Activated B cell treated with CpG ODN at 0.5 μM for 24 hours (primary cell): ENCODE measurements at regions not wholly inside any gene's neighbourhood (a gene's known extent, or its start where the extent isn't known, plus 50 kb on each side); places are given as distances from the start of the nearest gene placed in this dataset.

ENCODE experiments used
- ATAC-seq: fragments of 200-7000 bp; cut with Tn5 transposase; one replicate; pipeline ENCODE4 v1.10.0; 2021; ENCODE audit warnings: low read depth, mild to moderate bottlenecking, moderate library complexity
- CTCF ChIA-PET: fragments of 350-600 bp; sonication (Branson Sonifier 250); formaldehyde crosslinking; loops from one replicate; lab custom pipeline; 2021; ENCODE audit warnings: antibody characterized with exemption; lab: Charles Lee
- POLR2A ChIA-PET: fragments of 350-600 bp; sonication (Branson Sonifier 250); formaldehyde crosslinking; loops from one replicate; lab custom pipeline; 2021; ENCODE audit warnings: antibody characterized with exemption; lab: Charles Lee
- DNase-seq: peaks from one replicate; pipeline ENCODE4 v3.0.0; 2022
- H3K27ac Mint-ChIP-seq: one replicate; pipeline ENCODE4 v1.8.0; 2020; ENCODE audit warnings: mixed read lengths
- H3K27me3 Mint-ChIP-seq: one replicate; pipeline ENCODE4 v1.8.0; 2021; ENCODE audit warnings: mixed read lengths
- H3K36me3 Mint-ChIP-seq: one replicate; pipeline ENCODE4 v1.8.0; 2021; ENCODE audit warnings: low read depth, mixed read lengths
- H3K4me1 Mint-ChIP-seq: one replicate; pipeline ENCODE4 v1.8.0; 2021; ENCODE audit warnings: mixed read lengths
- H3K4me3 Mint-ChIP-seq: one replicate; pipeline ENCODE4 v1.8.0; 2020; ENCODE audit warnings: mild to moderate bottlenecking, mixed read lengths
- H3K9me3 Mint-ChIP-seq: one replicate; pipeline ENCODE4 v1.8.0; 2020; ENCODE audit warnings: mixed read lengths
- intact Hi-C: fragments of 100-400 bp; cut with micrococcal nuclease; formaldehyde crosslinking; loops from one replicate; pipeline ENCODE4 v1.15.1; 2024
- TF ChIP-seq, protein P1 (sequence below): fragments of 200-600 bp; IDR thresholded peaks from one replicate; pipeline ENCODE4 v1.8.0; 2022; ENCODE audit warnings: antibody characterized with exemption, mild to moderate bottlenecking

DNA sequence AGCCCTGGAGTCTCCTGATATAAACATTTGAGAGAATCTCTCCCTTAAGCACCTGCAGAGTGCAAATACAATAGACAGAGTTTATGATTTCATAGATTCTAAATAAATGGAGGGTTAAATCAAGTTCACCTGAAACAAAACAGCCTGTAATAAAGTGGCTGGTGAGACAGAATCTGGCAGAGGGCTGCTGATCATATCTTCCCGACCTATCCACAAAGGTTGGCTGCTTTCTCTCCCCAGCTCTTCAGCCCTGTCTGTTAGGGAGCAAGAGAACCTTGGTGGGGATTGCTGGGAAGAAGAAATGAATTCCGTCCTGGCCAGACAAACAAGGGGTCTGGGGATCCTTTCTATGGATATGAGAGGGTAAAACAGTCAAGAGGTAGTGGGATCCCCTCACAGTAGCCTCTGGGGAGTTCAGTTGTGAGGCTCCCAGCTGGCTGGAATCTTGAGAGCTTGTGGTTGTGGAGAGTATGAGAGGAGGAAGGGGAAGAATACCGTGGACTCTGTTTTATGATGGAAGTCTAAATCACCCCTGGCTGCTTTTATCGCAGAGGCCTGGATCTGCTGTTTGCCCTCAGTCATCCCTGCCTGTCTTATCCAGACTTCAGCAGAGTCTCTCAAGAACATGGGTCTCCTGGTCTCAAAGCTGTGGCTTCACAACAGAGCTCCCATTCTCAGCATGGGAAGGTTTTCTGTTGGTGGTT lies 451.3 kb downstream of the NTRK3 start:
- Mint-ChIP-seq H3K4me3 (no peak overlapping the region), H3K27ac (no peak overlapping the region), H3K27me3 (no peaks in the 10 kb centered on the region), H3K4me1 (no peaks in the 10 kb centered on the region), H3K9me3 (peaks cover 9% of the 10 kb centered on the region), H3K36me3 (no peaks in the 10 kb centered on the region)
- no peak for ATAC-seq
- ChIA-PET POLR2A (no interaction called here), CTCF (no interaction called here)
- DNase-seq, result no peak
- intact Hi-C loops, result no loop called here
- TF ChIP-seq, protein P1, sequence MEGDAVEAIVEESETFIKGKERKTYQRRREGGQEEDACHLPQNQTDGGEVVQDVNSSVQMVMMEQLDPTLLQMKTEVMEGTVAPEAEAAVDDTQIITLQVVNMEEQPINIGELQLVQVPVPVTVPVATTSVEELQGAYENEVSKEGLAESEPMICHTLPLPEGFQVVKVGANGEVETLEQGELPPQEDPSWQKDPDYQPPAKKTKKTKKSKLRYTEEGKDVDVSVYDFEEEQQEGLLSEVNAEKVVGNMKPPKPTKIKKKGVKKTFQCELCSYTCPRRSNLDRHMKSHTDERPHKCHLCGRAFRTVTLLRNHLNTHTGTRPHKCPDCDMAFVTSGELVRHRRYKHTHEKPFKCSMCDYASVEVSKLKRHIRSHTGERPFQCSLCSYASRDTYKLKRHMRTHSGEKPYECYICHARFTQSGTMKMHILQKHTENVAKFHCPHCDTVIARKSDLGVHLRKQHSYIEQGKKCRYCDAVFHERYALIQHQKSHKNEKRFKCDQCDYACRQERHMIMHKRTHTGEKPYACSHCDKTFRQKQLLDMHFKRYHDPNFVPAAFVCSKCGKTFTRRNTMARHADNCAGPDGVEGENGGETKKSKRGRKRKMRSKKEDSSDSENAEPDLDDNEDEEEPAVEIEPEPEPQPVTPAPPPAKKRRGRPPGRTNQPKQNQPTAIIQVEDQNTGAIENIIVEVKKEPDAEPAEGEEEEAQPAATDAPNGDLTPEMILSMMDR, result no peak

DNA sequence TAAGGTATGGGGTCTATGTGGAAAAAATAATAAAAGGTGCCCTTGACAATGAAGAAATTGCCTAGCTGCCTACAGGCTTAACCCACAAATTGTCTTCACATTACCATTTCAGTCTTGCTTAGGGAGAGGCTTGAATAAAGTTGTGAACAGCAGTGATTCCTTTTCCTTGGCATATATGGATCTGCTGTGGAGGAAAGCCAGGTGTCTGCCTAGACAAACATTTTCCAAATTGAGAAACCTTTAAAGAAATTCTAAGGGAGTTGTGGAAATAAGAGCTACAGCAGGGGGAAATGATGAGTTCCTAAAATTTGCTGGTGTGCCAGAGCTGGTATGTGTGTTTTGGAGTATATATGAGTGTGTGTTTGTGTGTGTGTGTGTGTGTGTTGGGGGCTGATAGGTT lies 452.1 kb downstream of the NTRK3 start:
- POLR2A ChIA-PET, result no interaction called here
- H3K4me1 Mint-ChIP-seq, result no peaks in the 10 kb centered on the region
- CTCF ChIA-PET, result no interaction called here

DNA sequence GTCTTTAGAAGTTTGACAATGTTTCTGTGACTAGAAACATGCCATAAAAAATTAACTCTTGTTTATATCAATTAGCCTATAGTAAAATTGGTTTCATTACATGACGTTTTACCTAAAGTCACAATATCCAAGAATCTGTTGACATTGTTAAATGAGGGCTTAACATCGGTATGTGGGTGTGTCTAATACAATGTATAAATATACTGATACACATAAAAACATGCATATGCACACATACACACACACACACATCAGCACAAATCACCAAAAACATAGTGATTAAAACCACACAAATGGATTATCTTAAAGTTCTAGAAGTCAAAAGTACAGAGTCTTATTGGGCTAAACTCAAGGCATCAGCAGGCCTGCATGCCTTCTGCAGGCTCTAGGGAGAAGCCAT lies 456.7 kb downstream of the NTRK3 start:
- Mint-ChIP-seq H3K4me1 (no peaks in the 10 kb centered on the region), H3K27me3 (no peaks in the 10 kb centered on the region), H3K4me3 (no peak overlapping the region), H3K9me3 (peaks cover 4% of the 10 kb centered on the region), H3K27ac (no peak overlapping the region), H3K36me3 (no peaks in the 10 kb centered on the region)
- no peak for ATAC-seq
- POLR2A ChIA-PET, result no interaction called here
- CTCF ChIA-PET, result no interaction called here
- intact Hi-C loops, result no loop called here
- no peak for DNase-seq
- TF ChIP-seq, protein P1, result no peak

More for the DNA sequence above, 452.1 kb downstream of the NTRK3 start:
- DNase-seq (no peak), ATAC-seq (no peak)
- peaks cover 9% of the 10 kb centered on the region for H3K9me3 Mint-ChIP-seq
- H3K36me3 Mint-ChIP-seq, result no peaks in the 10 kb centered on the region
- intact Hi-C loops, result no loop called here
- H3K27ac Mint-ChIP-seq, result no peak overlapping the region
- no peaks in the 10 kb centered on the region for H3K27me3 Mint-ChIP-seq
- TF ChIP-seq, protein P1, result no peak
- H3K4me3 Mint-ChIP-seq, result no peak overlapping the region

DNA sequence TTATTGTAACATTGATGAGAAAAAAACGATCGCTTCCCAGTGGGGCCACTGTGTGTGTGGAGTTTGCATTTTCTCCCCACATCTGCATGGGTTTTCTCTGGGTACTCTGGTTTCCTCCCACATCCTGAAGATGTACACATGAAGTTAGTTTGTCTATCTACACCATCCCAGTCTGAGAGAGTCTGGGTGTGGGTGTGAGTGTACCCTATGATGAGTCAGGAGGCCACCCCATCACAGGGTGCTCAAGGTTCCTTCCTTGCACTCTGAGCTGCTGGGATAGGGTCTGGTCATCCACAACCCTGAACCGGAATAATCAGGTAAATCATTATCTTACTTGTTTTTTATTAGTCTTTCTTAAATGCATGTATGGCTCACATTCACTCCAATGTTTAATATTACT lies 457.1 kb downstream of the NTRK3 start:
- H3K9me3 Mint-ChIP-seq, result peaks cover 3% of the 10 kb centered on the region
- ATAC-seq, result no peak
- ChIA-PET CTCF (no interaction called here), POLR2A (no interaction called here)
- TF ChIP-seq, protein P1, result no peak
- no peaks in the 10 kb centered on the region for H3K27me3 Mint-ChIP-seq
- no peak overlapping the region for H3K4me3 Mint-ChIP-seq
- no peaks in the 10 kb centered on the region for H3K4me1 Mint-ChIP-seq
- H3K36me3 Mint-ChIP-seq, result no peaks in the 10 kb centered on the region
- DNase-seq, result no peak
- no peak overlapping the region for H3K27ac Mint-ChIP-seq
- intact Hi-C loops, result no loop called here

DNA sequence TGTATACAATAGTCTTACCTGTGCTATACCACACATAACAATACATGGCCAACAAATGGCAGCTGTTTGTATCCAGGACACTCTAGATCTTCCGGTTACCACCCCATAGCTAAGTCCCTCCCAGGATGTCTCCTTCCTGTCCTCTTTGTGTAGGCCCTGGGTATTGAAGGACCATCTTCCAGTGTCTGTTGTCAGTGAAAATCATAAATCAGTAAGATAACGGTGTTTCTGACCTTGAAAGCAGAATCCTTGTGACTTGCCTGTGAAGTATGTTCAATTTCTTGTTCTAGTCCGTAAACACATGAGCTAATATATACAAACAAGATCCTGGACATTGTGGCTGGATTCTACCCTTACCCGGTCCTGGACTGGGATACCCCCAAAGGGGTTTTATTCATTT lies 462.8 kb downstream of the NTRK3 start:
- Mint-ChIP-seq H3K4me3 (no peak overlapping the region), H3K4me1 (no peaks in the 10 kb centered on the region), H3K27ac (no peak overlapping the region), H3K27me3 (no peaks in the 10 kb centered on the region), H3K9me3 (no peaks in the 10 kb centered on the region), H3K36me3 (no peaks in the 10 kb centered on the region)
- DNase-seq (no peak), ATAC-seq (no peak)
- TF ChIP-seq, protein P1, result no peak
- CTCF ChIA-PET, result no interaction called here
- POLR2A ChIA-PET, result no interaction called here
- intact Hi-C loops, result no loop called here
